ENCODE measurements at regions not wholly inside any gene's neighbourhood (a gene's known extent, or its start where the extent isn't known, plus 50 kb on each side); places are given as distances from the start of the nearest gene placed in this dataset.

GRCh38 chr12:20262119-20262518, 106.2 kb upstream of the PDE3A start:
- no peak for DNase-seq (ENCODE audit: low spot score)

GRCh38 chr12:20264026-20264425, 104.3 kb upstream of the PDE3A start:
- DNase-seq (ENCODE audit: low spot score): no peak

DNA sequence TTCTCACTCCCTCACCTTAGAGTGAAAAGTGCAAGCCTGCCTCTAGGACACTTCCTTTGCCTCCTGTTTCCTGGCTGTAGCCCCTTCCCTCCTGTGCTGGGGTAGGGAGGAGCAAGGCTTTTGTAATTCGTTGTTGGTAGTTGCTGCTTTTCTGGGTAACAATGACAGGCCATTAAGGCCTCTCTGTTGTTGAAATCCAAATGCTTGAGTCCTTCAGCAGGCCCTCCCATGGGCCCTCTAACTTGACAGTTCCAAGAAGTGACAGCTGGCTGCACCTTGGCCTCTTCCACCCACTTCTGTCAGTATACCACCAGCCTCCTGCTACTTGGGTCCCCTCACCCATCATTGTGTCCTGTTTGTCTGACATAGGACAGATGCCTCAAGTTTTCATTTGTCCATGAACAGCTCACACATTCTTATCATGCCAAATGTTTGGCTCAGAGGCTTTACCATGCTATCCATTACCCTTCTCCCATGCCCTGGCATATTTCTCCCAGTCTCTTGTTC, 103.7 kb upstream of the PDE3A start:
- DNase-seq (ENCODE audit: low spot score): no peak

DNA sequence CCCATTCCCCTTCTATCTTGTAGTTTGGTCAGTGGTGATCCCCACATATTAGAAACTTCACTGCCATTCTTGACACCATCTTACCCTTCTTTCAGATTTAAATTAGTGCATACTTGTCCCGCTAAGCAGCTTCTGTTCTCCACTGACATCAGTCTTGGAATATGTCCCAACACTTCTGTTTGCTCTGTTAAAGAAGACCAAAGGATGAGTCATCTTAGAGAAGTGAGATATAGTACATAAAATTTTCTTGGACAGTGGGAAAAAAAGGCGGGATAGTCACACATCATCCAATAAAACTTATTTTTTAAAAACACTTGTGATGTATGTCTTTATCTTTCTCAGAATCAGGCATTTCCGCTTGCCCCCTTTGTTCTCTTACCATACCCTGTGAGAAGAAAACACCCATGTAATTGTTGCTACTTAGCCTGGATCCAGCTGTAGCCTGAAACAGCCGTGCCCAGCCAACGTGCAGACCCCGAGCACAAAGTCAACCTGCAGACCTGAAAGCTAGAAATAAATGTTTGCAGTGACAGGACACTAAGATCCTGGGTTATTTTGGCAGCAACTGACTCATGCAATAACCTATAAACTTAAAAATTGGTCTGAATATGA, 100.1 kb upstream of the PDE3A start:
- DNase-seq (ENCODE audit: low spot score): no peak

DNA sequence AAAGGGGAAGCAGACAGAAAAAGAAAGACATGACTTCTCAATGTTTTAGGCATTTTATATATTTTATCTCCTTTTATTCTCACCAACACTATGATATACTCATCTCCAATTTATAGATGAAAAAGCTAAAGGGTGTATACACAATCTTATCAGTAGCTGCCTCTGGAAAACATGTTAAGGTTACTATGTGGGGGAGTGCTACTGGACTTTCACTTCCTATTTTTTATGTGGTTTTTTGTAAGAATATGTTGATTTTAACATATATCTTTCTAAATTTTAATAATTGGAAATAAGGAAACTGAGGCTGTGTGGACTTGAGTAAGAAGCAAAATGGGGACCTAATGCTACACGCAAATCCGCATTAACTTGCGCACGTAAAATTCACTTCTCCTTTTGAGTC, 99.6 kb upstream of the PDE3A start:
- DNase-seq (ENCODE audit: low spot score): no peak

DNA sequence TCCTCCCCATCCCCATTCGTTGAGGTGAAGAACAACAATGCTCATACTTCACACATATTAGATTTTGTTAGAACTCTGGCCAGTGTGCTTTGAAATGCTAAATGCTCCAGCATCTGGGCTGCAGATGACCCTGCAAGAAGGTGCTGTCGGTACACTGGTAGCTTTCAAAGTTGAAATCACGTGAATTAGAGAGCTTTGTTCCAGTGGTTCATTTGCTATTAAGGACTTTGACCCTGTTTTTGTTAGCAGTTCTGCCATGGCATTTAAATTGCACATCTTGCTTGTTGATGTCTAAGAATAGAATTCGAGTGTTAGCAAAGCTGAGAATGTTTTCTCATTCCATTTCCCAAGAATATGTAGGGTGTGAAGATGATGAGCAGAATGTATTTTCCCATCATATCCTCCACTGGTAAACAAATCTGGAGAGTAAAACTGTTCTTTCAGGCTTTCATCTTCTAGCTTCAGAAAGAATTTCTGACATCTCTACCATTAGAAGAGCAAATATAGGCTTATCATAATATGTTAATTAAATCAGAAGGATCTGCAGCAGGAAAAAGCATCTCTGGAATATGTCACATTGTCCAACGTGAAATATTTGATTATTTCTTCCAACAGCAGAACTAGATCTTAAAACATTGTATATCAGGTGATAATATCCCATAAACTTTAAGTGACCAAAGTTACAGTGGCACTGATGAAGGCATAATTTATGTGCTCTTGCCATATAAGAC, 98.8 kb upstream of the PDE3A start:
- no peak for DNase-seq (ENCODE audit: low spot score)

- DNase-seq (ENCODE audit: low spot score): no peak
Measured at GRCh38 chr12:20270557-20270956, 97.8 kb upstream of the PDE3A start.

DNA sequence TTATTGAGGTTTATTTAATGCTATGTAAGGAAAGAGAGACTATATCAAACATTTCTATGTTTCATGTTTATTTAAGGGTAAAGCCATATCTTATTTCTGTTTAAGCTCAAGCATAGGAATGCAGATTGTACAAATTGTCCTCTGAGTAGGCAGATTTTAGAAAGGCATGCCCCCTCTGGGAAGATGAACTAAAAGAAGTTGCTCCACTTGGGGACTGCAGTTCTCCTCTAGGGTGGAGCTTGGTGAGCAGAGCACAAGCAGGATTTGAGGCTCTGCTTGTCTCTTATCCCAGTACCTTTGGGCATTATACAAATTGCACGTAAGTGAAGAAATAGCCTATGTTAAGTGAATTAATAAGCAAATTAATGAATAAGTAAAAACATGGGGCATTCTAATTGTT, 96.2 kb upstream of the PDE3A start:
- DNase-seq (ENCODE audit: low spot score): no peak

- DNase-seq (ENCODE audit: low spot score): no peak
Measured at GRCh38 chr12:20272801-20273200, 95.5 kb upstream of the PDE3A start.

DNA sequence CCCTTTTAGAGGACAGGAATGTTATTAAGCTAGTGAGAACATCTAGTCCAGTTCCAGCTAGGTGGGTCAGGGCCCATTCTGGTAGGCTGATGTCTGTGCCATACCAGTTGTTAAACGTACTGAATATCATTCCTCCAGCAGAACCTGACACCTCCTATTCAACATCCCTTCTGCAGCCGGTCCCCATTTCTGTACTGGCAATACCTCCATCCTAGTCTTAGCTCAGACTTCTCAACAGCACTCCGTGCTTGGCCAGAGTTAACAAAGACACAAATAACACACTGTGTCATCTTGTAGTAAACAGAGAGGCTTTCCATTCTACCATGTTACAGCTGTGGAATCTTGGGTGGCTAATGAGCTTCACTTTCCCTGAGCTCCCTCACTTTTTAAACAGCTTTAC, 94.3 kb upstream of the PDE3A start:
- no peak for DNase-seq (ENCODE audit: low spot score)

DNA sequence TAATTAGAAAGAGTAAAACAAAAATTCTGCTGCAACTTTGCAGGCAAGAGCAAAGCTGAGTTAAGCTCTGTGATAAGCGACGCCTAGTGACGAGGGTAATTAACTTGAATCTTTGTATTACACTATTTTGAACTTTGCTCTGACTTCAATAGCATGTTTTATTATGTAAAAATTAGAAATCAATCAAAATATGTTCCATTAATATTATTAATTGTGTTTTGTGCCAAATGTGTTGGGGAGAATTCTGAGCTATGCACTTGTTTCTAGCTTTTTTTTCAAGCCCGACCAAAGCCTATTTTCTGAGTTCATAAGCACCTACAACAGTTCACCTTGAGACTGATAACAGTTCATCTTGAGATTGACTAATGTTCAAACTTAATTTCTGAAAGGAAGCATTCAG, 90.1 kb upstream of the PDE3A start:
- no peak for DNase-seq (ENCODE audit: low spot score)

- no peak for DNase-seq (ENCODE audit: low spot score)
Measured at GRCh38 chr12:20280515-20280914, 87.8 kb upstream of the PDE3A start.

GRCh38 chr12:20282401-20282800, 85.9 kb upstream of the PDE3A start:
- DNase-seq (ENCODE audit: low spot score): no peak

- no peak for DNase-seq (ENCODE audit: low spot score)
Measured at GRCh38 chr12:20283482-20283881, 84.9 kb upstream of the PDE3A start.

- DNase-seq (ENCODE audit: low spot score): no peak
Measured at GRCh38 chr12:20289520-20289919, 78.8 kb upstream of the PDE3A start.

- no peak for DNase-seq (ENCODE audit: low spot score)
Measured at GRCh38 chr12:20300457-20300856, 67.9 kb upstream of the PDE3A start.

GRCh38 chr12:20305470-20305869, 62.9 kb upstream of the PDE3A start:
- DNase-seq (ENCODE audit: low spot score): no peak

GRCh38 chr12:20309504-20310148, 58.7 kb upstream of the PDE3A start:
- DNase-seq (ENCODE audit: low spot score): no peak

DNA sequence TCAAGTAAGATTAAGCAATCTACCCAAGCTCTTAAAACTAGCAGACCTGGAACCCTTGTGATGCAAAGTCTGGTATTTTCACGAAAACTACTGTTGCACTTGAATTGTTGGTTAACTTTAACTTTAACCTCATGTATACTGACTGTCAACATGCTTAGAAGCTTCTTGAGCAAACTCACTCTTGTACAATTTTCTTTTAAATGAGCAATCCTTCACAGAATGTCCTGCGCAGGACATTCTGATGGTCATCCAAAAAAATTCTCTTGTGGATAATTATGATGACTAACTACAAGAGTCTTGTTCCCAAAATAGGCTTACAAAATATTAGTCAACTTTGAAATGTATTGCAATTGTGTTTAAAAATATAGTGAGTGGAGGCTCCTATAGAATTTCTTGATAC, 54.0 kb upstream of the PDE3A start:
- no peak for DNase-seq (ENCODE audit: low spot score)

DNA sequence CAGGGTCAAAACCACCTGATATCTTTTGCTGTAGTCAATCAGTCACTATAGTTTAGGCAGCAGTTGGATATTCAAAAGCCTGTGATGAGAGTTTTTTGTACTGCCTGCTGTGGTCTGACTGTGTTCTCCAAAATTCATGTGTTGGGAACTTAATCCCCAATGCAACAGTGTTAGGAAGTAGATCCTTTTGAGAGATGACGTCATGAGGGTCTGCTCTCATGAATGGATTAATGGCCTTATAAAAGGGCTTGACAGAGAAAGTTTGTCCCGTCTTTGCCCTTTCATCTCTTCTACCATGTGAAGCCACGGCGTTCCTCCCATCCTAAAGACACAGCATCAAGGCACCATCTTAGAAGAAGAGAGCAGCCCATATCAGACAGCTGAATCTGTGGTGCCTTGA, 50.8 kb upstream of the PDE3A start:
- DNase-seq (ENCODE audit: low spot score): no peak

All from ecto neural progenitor cell (in vitro differentiated cells).